ENCODE measurements at regions not wholly inside any gene's neighbourhood (a gene's known extent, or its start where the extent isn't known, plus 50 kb on each side); places are given as distances from the start of the nearest gene placed in this dataset.

GRCh38 chr2:831225-831536, 119.5 kb upstream of the SNTG2 start:
- H3K4me1 ChIP-seq (ENCODE audit: control insufficient read depth in 2 of 2, insufficient read depth in 2 of 2, low read length in 2 of 2), result no peaks in the 10 kb centered on the region
- Mint-ChIP-seq H3K4me3 (no peak overlapping the region), H3K27me3 (peaks cover 40% of the 10 kb centered on the region), H3K9me3 (ENCODE audit: insufficient read depth) (no peaks in the 10 kb centered on the region), H3K4me1 (peaks cover 4% of the 10 kb centered on the region), H3K27ac (no peak overlapping the region)
- CTCF ChIA-PET, result no interaction called here
- H3K27ac ChIP-seq (ENCODE audit: low read length in 2 of 2), result no peak overlapping the region
- no peaks in the 10 kb centered on the region for H4K20me1 ChIP-seq (ENCODE audit: control insufficient read depth, insufficient read depth, low read length, poor library complexity, severe bottlenecking)
- TF ChIP-seq EZH2 (IDR thresholded peaks at IDR 0.05; ENCODE audit: borderline replicate concordance, insufficient read depth, low read depth, low read length, poor library complexity, severe bottlenecking), result no peak
- no peak for TF ChIP-seq CTCF (IDR thresholded peaks at IDR 0.05)
- H3K4me2 ChIP-seq (replicated peaks; ENCODE audit: low read depth, low read length, poor library complexity, severe bottlenecking), result no peak overlapping the region
- intact Hi-C loops (cut with micrococcal nuclease), result no loop called here
- 86% methylated on average over 8 of the region's 8 CpGs for WGBS (ENCODE audit: insufficient coverage)
- H3K79me2 ChIP-seq (ENCODE audit: control insufficient read depth, insufficient read depth, low read length), result no peaks in the 10 kb centered on the region
- H3K36me3 ChIP-seq (replicated peaks in 1 of 2; ENCODE audit: control extremely low read depth in 1 of 2, control insufficient read depth in 1 of 2, extremely low read depth in 1 of 2, insufficient read depth in 2 of 2, low read length in 1 of 2), result no peaks in the 10 kb centered on the region
- no peak overlapping the region for H2AFZ ChIP-seq (ENCODE audit: insufficient read depth, low read depth, low read length, poor library complexity, severe bottlenecking)
- POLR2A ChIA-PET, result no interaction called here
- no peak overlapping the region for H3K9ac ChIP-seq (ENCODE audit: low read length)
- DNase-seq, result no peak
- no peak for ATAC-seq (ENCODE audit: low read depth)
- H3K4me3 ChIP-seq (ENCODE audit: control extremely low read depth in 1 of 5, extremely low read depth in 1 of 5, insufficient read depth in 1 of 5, low read depth in 2 of 5, low read length in 4 of 5), result no peak overlapping the region
- peaks cover 0 to 48% (median 4%) of the 10 kb centered on the region in 4 experiments for H3K27me3 ChIP-seq (replicated peaks in 1 of 4; ENCODE audit: control extremely low read depth in 1 of 4, control insufficient read depth in 3 of 4, insufficient read depth in 4 of 4, low read length in 3 of 4)
- no peaks in the 10 kb centered on the region for H3K9me3 ChIP-seq (ENCODE audit: control extremely low read depth in 1 of 3, control insufficient read depth in 2 of 3, insufficient read depth in 1 of 3, low read length in 2 of 3)

- Histone ChIP-seq H3K79me2 (ENCODE audit: control insufficient read depth, insufficient read depth, low read length) (no peaks in the 10 kb centered on the region), H3K4me3 (ENCODE audit: control extremely low read depth in 1 of 5, extremely low read depth in 1 of 5, insufficient read depth in 1 of 5, low read depth in 2 of 5, low read length in 4 of 5) (no peak overlapping the region), H3K9me3 (ENCODE audit: control extremely low read depth in 1 of 3, control insufficient read depth in 2 of 3, insufficient read depth in 1 of 3, low read length in 2 of 3) (no peaks in the 10 kb centered on the region), H3K27ac (ENCODE audit: low read length in 2 of 2) (no peak overlapping the region), H3K9ac (ENCODE audit: low read length) (no peak overlapping the region), H4K20me1 (ENCODE audit: control insufficient read depth, insufficient read depth, low read length, poor library complexity, severe bottlenecking) (no peaks in the 10 kb centered on the region), H2AFZ (ENCODE audit: insufficient read depth, low read depth, low read length, poor library complexity, severe bottlenecking) (no peak overlapping the region), H3K36me3 (replicated peaks in 1 of 2; ENCODE audit: control extremely low read depth in 1 of 2, control insufficient read depth in 1 of 2, extremely low read depth in 1 of 2, insufficient read depth in 2 of 2, low read length in 1 of 2) (no peaks in the 10 kb centered on the region), H3K4me1 (ENCODE audit: control insufficient read depth in 2 of 2, insufficient read depth in 2 of 2, low read length in 2 of 2) (no peaks in the 10 kb centered on the region), H3K27me3 (replicated peaks in 1 of 4; ENCODE audit: control extremely low read depth in 1 of 4, control insufficient read depth in 3 of 4, insufficient read depth in 4 of 4, low read length in 3 of 4) (peaks cover 0 to 48% (median 4%) of the 10 kb centered on the region in 4 experiments), H3K4me2 (replicated peaks; ENCODE audit: low read depth, low read length, poor library complexity, severe bottlenecking) (no peak overlapping the region)
- no peaks in the 10 kb centered on the region for H3K9me3 Mint-ChIP-seq (ENCODE audit: insufficient read depth)
- ChIA-PET CTCF (no interaction called here), POLR2A (no interaction called here)
- H3K27me3 Mint-ChIP-seq, result peaks cover 40% of the 10 kb centered on the region
- DNase-seq (no peak), ATAC-seq (ENCODE audit: low read depth) (no peak)
- intact Hi-C loops (cut with micrococcal nuclease), result no loop called here
- H3K4me3 Mint-ChIP-seq, result no peak overlapping the region
- 82% methylated on average over 9 of the region's 10 CpGs for WGBS (ENCODE audit: insufficient coverage)
- H3K27ac Mint-ChIP-seq, result no peak overlapping the region
- peaks cover 4% of the 10 kb centered on the region for H3K4me1 Mint-ChIP-seq
- no peak for TF ChIP-seq EZH2 (IDR thresholded peaks at IDR 0.05; ENCODE audit: borderline replicate concordance, insufficient read depth, low read depth, low read length, poor library complexity, severe bottlenecking)
- no peak for TF ChIP-seq CTCF (IDR thresholded peaks at IDR 0.05)
Measured at GRCh38 chr2:830419-831224, 120.0 kb upstream of the SNTG2 start.
